Uterus (tissue), 3 donors: ENCODE measurements at regions not wholly inside any gene's neighbourhood (a gene's known extent, or its start where the extent isn't known, plus 50 kb on each side); places are given as distances from the start of the nearest gene placed in this dataset.

ENCODE experiments used
- DNase-seq, 2 donors: peaks; one replicate each; pipeline ENCODE4 v3.0.0-alpha.2; 2019 to 2020
- H3K27ac ChIP-seq, 2 donors: fragments of 200-600 bp; sonication (generic); 1 replicate in 1 of 2; 2 replicates in 1 of 2; pipeline ENCODE4 v1.5.1; 2016 to 2018
- H3K27me3 ChIP-seq, 2 donors: fragments of 200-600 bp; sonication (generic); one replicate each; pipeline ENCODE4 v1.5.1; 2018 to 2019; ENCODE audit warnings: control low read depth in 1 of 2
- H3K36me3 ChIP-seq, 2 donors: fragments of 200-600 bp; sonication (generic); one replicate each; pipeline ENCODE4 v1.5.1; 2019; ENCODE audit warnings: control low read depth in 1 of 2
- H3K4me1 ChIP-seq, 2 donors: fragments of 200-600 bp; sonication (generic); one replicate each; pipeline ENCODE4 v1.5.1; 2018 to 2019; ENCODE audit warnings: control low read depth in 1 of 2
- H3K4me3 ChIP-seq, 2 donors: fragments of 200-600 bp; sonication (generic); 1 replicate in 1 of 2; 2 replicates in 1 of 2; pipeline ENCODE4 v1.5.1; 2018 to 2019; ENCODE audit warnings: mild to moderate bottlenecking in 1 of 2
- H3K9me3 ChIP-seq, 2 donors: fragments of 200-600 bp; sonication (generic); one replicate each; pipeline ENCODE4 v1.5.1; 2019; ENCODE audit warnings: control low read depth in 1 of 2
- CTCF ChIP-seq, 4 experiments: fragments of 200-600 bp in 2 of 4; fragments of 450-650 bp in 2 of 4; sonication (generic) in 2 of 4; IDR thresholded peaks; one replicate each; pipeline ENCODE4 v1.5.1; 2016 to 2019; ENCODE audit warnings: antibody characterized with exemption in 4 of 4, mild to moderate bottlenecking in 2 of 4, moderate library complexity in 1 of 4
- POLR2A ChIP-seq, 2 donors: fragments of 450-650 bp; IDR thresholded peaks; one replicate each; pipeline ENCODE4 v1.6.1; 2016; ENCODE audit warnings: antibody characterized with exemption in 2 of 2, mild to moderate bottlenecking in 1 of 2, moderate library complexity in 1 of 2
- intact Hi-C: fragments of 100-400 bp; cut with DNase I; formaldehyde crosslinking; loops from one replicate; pipeline ENCODE4 v1.15.1; 2023; ENCODE audit warnings: low total_unique reads
- donor health status: DM: yes; HTN: yes; CAD: no.

- H3K9me3 ChIP-seq: no peaks in the 10 kb centered on the region
- H3K4me3 ChIP-seq: no peak overlapping the region
- no peak for DNase-seq
- no peaks in the 10 kb centered on the region for H3K4me1 ChIP-seq
- TF ChIP-seq CTCF (IDR thresholded peaks at IDR 0.05): no peak
- no peak for TF ChIP-seq POLR2A (IDR thresholded peaks at IDR 0.05)
- no peak overlapping the region for H3K27ac ChIP-seq
- intact Hi-C loops: no loop called here
- no peaks in the 10 kb centered on the region for H3K36me3 ChIP-seq
- no peaks in the 10 kb centered on the region for H3K27me3 ChIP-seq
These were observed 196.7 kb upstream of the FOXF1 start for GRCh38 chr16:86313631-86314030.

GRCh38 chr16:86314402-86315025 lies 195.8 kb upstream of the FOXF1 start:
- no peak overlapping the region for H3K4me3 ChIP-seq
- H3K27ac ChIP-seq: no peak overlapping the region
- TF ChIP-seq CTCF (IDR thresholded peaks at IDR 0.05) (no peak), POLR2A (IDR thresholded peaks at IDR 0.05) (no peak)
- H3K27me3 ChIP-seq: peaks cover 0 to 3% of the 10 kb centered on the region in 2 donors
- intact Hi-C loops: no loop called here
- no peaks in the 10 kb centered on the region for H3K4me1 ChIP-seq
- H3K36me3 ChIP-seq: no peaks in the 10 kb centered on the region
- no peaks in the 10 kb centered on the region for H3K9me3 ChIP-seq
- DNase-seq: no peak

- intact Hi-C loops: no loop called here
- H3K36me3 ChIP-seq: no peaks in the 10 kb centered on the region
- peaks cover 0 to 3% of the 10 kb centered on the region in 2 donors for H3K27me3 ChIP-seq
These were observed 193.1 kb upstream of the FOXF1 start for GRCh38 chr16:86316967-86317812.

GRCh38 chr16:86317813-86318650 lies 192.3 kb upstream of the FOXF1 start:
- no peak overlapping the region for H3K4me3 ChIP-seq
- no peak for TF ChIP-seq POLR2A (IDR thresholded peaks at IDR 0.05)
- TF ChIP-seq CTCF (IDR thresholded peaks at IDR 0.05): no peak
- no peaks in the 10 kb centered on the region for H3K36me3 ChIP-seq
- H3K9me3 ChIP-seq: no peaks in the 10 kb centered on the region
- DNase-seq: no peak
- intact Hi-C loops: no loop called here
- H3K27ac ChIP-seq: no peak overlapping the region
- H3K27me3 ChIP-seq: peaks cover 0 to 3% of the 10 kb centered on the region in 2 donors
- H3K4me1 ChIP-seq: no peaks in the 10 kb centered on the region

More at GRCh38 chr16:86316967-86317812, 193.1 kb upstream of the FOXF1 start:
- H3K4me1 ChIP-seq: no peaks in the 10 kb centered on the region
- no peaks in the 10 kb centered on the region for H3K9me3 ChIP-seq
- no peak overlapping the region for H3K4me3 ChIP-seq
- no peak for DNase-seq
- H3K27ac ChIP-seq: no peak overlapping the region
- TF ChIP-seq CTCF (IDR thresholded peaks at IDR 0.05): no peak
